Naive B cell (primary cell): ENCODE measurements at regions not wholly inside any gene's neighbourhood (a gene's known extent, or its start where the extent isn't known, plus 50 kb on each side); places are given as distances from the start of the nearest gene placed in this dataset.
"Not testable (repeated sequence)": the region's sequence is repeated elsewhere in the genome, so short reads cannot be mapped to it uniquely, and the experiment has no call there.

Source experiments
- ATAC-seq, 2 donors: fragments of 150-1000 bp; cut with Tn5 transposase; 2 replicates each; pipeline ENCODE4 v1.10.0; 2021; ENCODE audit warnings: low read depth in 2 of 2, mild to moderate bottlenecking in 2 of 2, moderate library complexity in 2 of 2
- DNase-seq: peaks from one replicate; pipeline ENCODE4 v3.0.0; 2022
- H3K27ac Mint-ChIP-seq, 6 donors: one replicate each; pipeline ENCODE4 v1.8.0; 2020 to 2022; ENCODE audit warnings: mild to moderate bottlenecking in 6 of 6, mixed read lengths in 6 of 6, moderate library complexity in 5 of 6, inconsistent platforms in 2 of 6
- H3K27me3 Mint-ChIP-seq, 3 donors: one replicate each; pipeline ENCODE4 v1.8.0; 2021 to 2022; ENCODE audit warnings: mixed read lengths in 3 of 3, mild to moderate bottlenecking in 1 of 3
- H3K36me3 Mint-ChIP-seq, 2 donors: one replicate each; pipeline ENCODE4 v1.8.0; 2020 to 2022; ENCODE audit warnings: mixed read lengths in 2 of 2, inconsistent platforms in 1 of 2, mild to moderate bottlenecking in 1 of 2
- H3K4me1 Mint-ChIP-seq, 3 donors: one replicate each; pipeline ENCODE4 v1.8.0; 2020 to 2022; ENCODE audit warnings: mixed read lengths in 3 of 3, inconsistent platforms in 1 of 3, mild to moderate bottlenecking in 1 of 3, moderate library complexity in 1 of 3
- H3K4me3 Mint-ChIP-seq, 8 donors: one replicate each; pipeline ENCODE4 v1.8.0; 2020 to 2022; ENCODE audit warnings: mild to moderate bottlenecking in 8 of 8, mixed read lengths in 8 of 8, moderate library complexity in 8 of 8, inconsistent platforms in 2 of 8
- H3K9me3 Mint-ChIP-seq, 7 donors: one replicate each; pipeline ENCODE4 v1.8.0; 2020 to 2022; ENCODE audit warnings: mixed read lengths in 7 of 7, mild to moderate bottlenecking in 5 of 7, inconsistent platforms in 2 of 7, moderate library complexity in 1 of 7

GRCh38 chr5:130964231-130965202 is 200.5 kb downstream of the HINT1 start:
- Mint-ChIP-seq H3K9me3 (peaks cover 0 to 22% (median 10%) of the 10 kb centered on the region in 7 donors), H3K36me3 (no peaks in the 10 kb centered on the region), H3K4me1 (no peaks in the 10 kb centered on the region), H3K27me3 (peaks cover 0 to 7% (median 4%) of the 10 kb centered on the region in 3 donors), H3K4me3 (no peak overlapping the region), H3K27ac (no peak overlapping the region)
- ATAC-seq (no peak), DNase-seq (no peak)

GRCh38 chr5:130963798-130964197 is 201.3 kb downstream of the HINT1 start:
- Mint-ChIP-seq H3K9me3 (peaks cover 0 to 22% (median 10%) of the 10 kb centered on the region in 7 donors), H3K27ac (no peak overlapping the region), H3K36me3 (no peaks in the 10 kb centered on the region), H3K4me3 (no peak overlapping the region), H3K4me1 (no peaks in the 10 kb centered on the region), H3K27me3 (peaks cover 0 to 7% (median 4%) of the 10 kb centered on the region in 3 donors)
- no peak for ATAC-seq
- DNase-seq, result no peak

- H3K4me3 Mint-ChIP-seq, result no peak overlapping the region
- H3K9me3 Mint-ChIP-seq, result peaks cover 4 to 25% (median 11%) of the 10 kb centered on the region in 7 donors
- no peak overlapping the region for H3K27ac Mint-ChIP-seq
- H3K36me3 Mint-ChIP-seq, result no peaks in the 10 kb centered on the region
- no peaks in the 10 kb centered on the region for H3K4me1 Mint-ChIP-seq
- DNase-seq (no peak), ATAC-seq (no peak)
- H3K27me3 Mint-ChIP-seq, result no peaks in the 10 kb centered on the region
These were observed 207.9 kb downstream of the HINT1 start for GRCh38 chr5:130957151-130957550.

- H3K27me3 Mint-ChIP-seq, result no peaks in the 10 kb centered on the region
- DNase-seq (no peak), ATAC-seq (no peak)
- H3K27ac Mint-ChIP-seq, result no peak overlapping the region
- no peaks in the 10 kb centered on the region for H3K36me3 Mint-ChIP-seq
- no peak overlapping the region for H3K4me3 Mint-ChIP-seq
- no peaks in the 10 kb centered on the region for H3K4me1 Mint-ChIP-seq
- peaks cover 0 to 11% (median 5%) of the 10 kb centered on the region in 7 donors for H3K9me3 Mint-ChIP-seq
These were observed 210.0 kb downstream of the HINT1 start for GRCh38 chr5:130955041-130955440.

- no peaks in the 10 kb centered on the region for H3K36me3 Mint-ChIP-seq
- H3K27ac Mint-ChIP-seq, result peak overlapping the region in 1 of 6 donors; percentile 45
- no peak for ATAC-seq
- DNase-seq, result no peak
- H3K4me3 Mint-ChIP-seq, result no peak overlapping the region
- no peaks in the 10 kb centered on the region for H3K27me3 Mint-ChIP-seq
- H3K9me3 Mint-ChIP-seq, result peaks cover 0 to 9% (median 5%) of the 10 kb centered on the region in 7 donors
- H3K4me1 Mint-ChIP-seq, result no peaks in the 10 kb centered on the region
These were observed 210.7 kb downstream of the HINT1 start for GRCh38 chr5:130954336-130954735.

GRCh38 chr5:130939059-130939458 is 226.0 kb downstream of the HINT1 start:
- H3K27me3 Mint-ChIP-seq, result no peaks in the 10 kb centered on the region
- H3K4me1 Mint-ChIP-seq, result peaks cover 0 to 3% (median 0%) of the 10 kb centered on the region in 3 donors
- H3K4me3 Mint-ChIP-seq, result no peak overlapping the region
- no peaks in the 10 kb centered on the region for H3K36me3 Mint-ChIP-seq
- DNase-seq (no peak), ATAC-seq (no peak)
- H3K27ac Mint-ChIP-seq, result no peak overlapping the region
- peaks cover 0 to 4% (median 0%) of the 10 kb centered on the region in 7 donors for H3K9me3 Mint-ChIP-seq

GRCh38 chr5:130937046-130937445 is 228.0 kb downstream of the HINT1 start:
- Mint-ChIP-seq H3K27ac (no peak overlapping the region), H3K27me3 (peaks cover 0 to 4% (median 0%) of the 10 kb centered on the region in 3 donors), H3K36me3 (no peaks in the 10 kb centered on the region), H3K9me3 (peaks cover 0 to 11% (median 6%) of the 10 kb centered on the region in 7 donors), H3K4me3 (no peak overlapping the region), H3K4me1 (peaks cover 0 to 3% (median 0%) of the 10 kb centered on the region in 3 donors)
- no peak for DNase-seq
- ATAC-seq, result no peak

- H3K4me3 Mint-ChIP-seq, result no peak overlapping the region
- no peak for ATAC-seq
- H3K27me3 Mint-ChIP-seq, result peaks cover 5 to 12% (median 12%) of the 10 kb centered on the region in 3 donors
- no peaks in the 10 kb centered on the region for H3K4me1 Mint-ChIP-seq
- no peak overlapping the region for H3K27ac Mint-ChIP-seq
- DNase-seq, result no peak
- H3K9me3 Mint-ChIP-seq, result peaks cover 0 to 11% (median 3%) of the 10 kb centered on the region in 7 donors
- no peaks in the 10 kb centered on the region for H3K36me3 Mint-ChIP-seq
These were observed 241.4 kb downstream of the HINT1 start for GRCh38 chr5:130923543-130924124.

GRCh38 chr5:130912088-130912487 is 253.0 kb downstream of the HINT1 start:
- ATAC-seq, result no peak
- Mint-ChIP-seq H3K4me1 (no peaks in the 10 kb centered on the region), H3K9me3 (peaks cover 0 to 22% (median 4%) of the 10 kb centered on the region in 7 donors), H3K27me3 (peaks cover 5 to 15% (median 9%) of the 10 kb centered on the region in 3 donors), H3K27ac (no peak overlapping the region), H3K36me3 (no peaks in the 10 kb centered on the region), H3K4me3 (no peak overlapping the region)
- DNase-seq, result no peak

GRCh38 chr5:130908186-130908585 is 256.9 kb downstream of the HINT1 start:
- no peaks in the 10 kb centered on the region for H3K36me3 Mint-ChIP-seq
- H3K4me3 Mint-ChIP-seq, result no peak overlapping the region
- H3K27me3 Mint-ChIP-seq, result peaks cover 5 to 20% (median 9%) of the 10 kb centered on the region in 3 donors
- no peak overlapping the region for H3K27ac Mint-ChIP-seq
- DNase-seq (no peak), ATAC-seq (no peak)
- no peaks in the 10 kb centered on the region for H3K4me1 Mint-ChIP-seq
- H3K9me3 Mint-ChIP-seq, result peaks cover 0 to 29% (median 4%) of the 10 kb centered on the region in 7 donors

GRCh38 chr5:130897537-130898195 is 267.4 kb downstream of the HINT1 start:
- ATAC-seq, H3K36me3 Mint-ChIP-seq, DNase-seq, H3K4me3 Mint-ChIP-seq, H3K27ac Mint-ChIP-seq, H3K4me1 Mint-ChIP-seq: not testable (repeated sequence)
- peaks cover 17 to 24% (median 21%) of the 10 kb centered on the region in 3 donors for H3K27me3 Mint-ChIP-seq
- H3K9me3 Mint-ChIP-seq, result peaks cover 4 to 31% (median 19%) of the 10 kb centered on the region in 7 donors

GRCh38 chr5:130897181-130897536 is 267.9 kb downstream of the HINT1 start:
- DNase-seq, H3K4me1 Mint-ChIP-seq, ATAC-seq, H3K27ac Mint-ChIP-seq, H3K4me3 Mint-ChIP-seq, H3K36me3 Mint-ChIP-seq: not testable (repeated sequence)
- H3K27me3 Mint-ChIP-seq, result peaks cover 17 to 28% (median 21%) of the 10 kb centered on the region in 3 donors
- H3K9me3 Mint-ChIP-seq, result peaks cover 4 to 26% (median 17%) of the 10 kb centered on the region in 7 donors

GRCh38 chr5:130896636-130897035 is 268.4 kb downstream of the HINT1 start:
- DNase-seq, result no peak
- ATAC-seq, result no peak
- Mint-ChIP-seq H3K27me3 (peaks cover 17 to 28% (median 21%) of the 10 kb centered on the region in 3 donors), H3K4me1 (no peaks in the 10 kb centered on the region), H3K4me3 (no peak overlapping the region), H3K27ac (peak overlapping the region in 1 of 6 donors; percentile 47), H3K9me3 (peaks cover 4 to 25% (median 16%) of the 10 kb centered on the region in 7 donors), H3K36me3 (peaks cover 0 to 7% of the 10 kb centered on the region in 2 donors)
